AG09309 (cell line): ENCODE measurements at regions not wholly inside any gene's neighbourhood (a gene's known extent, or its start where the extent isn't known, plus 50 kb on each side); places are given as distances from the start of the nearest gene placed in this dataset.
"Not testable (repeated sequence)": the region's sequence is repeated elsewhere in the genome, so short reads cannot be mapped to it uniquely, and the experiment has no call there.

ENCODE experiments used
- DNase-seq: peaks from one replicate; pipeline ENCODE4 v3.0.0-alpha.2; 2010; ENCODE audit warnings: low read depth
- H3K4me3 ChIP-seq: 2 replicates; pipeline ENCODE4 v1.5.1; 2011; ENCODE audit warnings: mild to moderate bottlenecking, low read depth, low read length, moderate library complexity; ENCODE audit not compliant: control insufficient read depth
- TF ChIP-seq, protein P1 (sequence below): IDR thresholded peaks from 2 replicates; pipeline ENCODE4 v1.5.1; 2011; ENCODE audit warnings: mild to moderate bottlenecking, low read depth, low read length, inconsistent platforms; ENCODE audit not compliant: insufficient read depth, control insufficient read depth; ENCODE audit errors: missing control alignments

DNA sequence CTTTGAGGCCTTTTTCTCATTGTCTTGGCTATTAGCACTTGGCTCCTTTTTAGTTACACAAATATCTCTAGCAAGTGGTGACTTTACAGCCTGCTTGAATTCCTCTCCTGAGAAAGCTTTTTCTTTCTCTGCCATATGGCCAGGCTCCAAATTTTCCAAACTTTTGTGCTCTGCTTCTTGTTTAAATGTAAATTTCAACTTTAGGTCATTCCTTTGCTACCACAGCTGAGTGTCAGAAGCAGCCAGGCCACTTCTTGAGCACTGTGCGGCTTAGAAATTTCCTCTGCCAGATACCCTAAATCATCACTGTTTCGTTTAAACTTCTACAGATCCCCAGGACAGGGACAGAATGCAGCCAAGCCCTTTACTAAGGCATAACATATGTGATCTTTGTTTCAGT, 222.4 kb downstream of the FBXO8 start:
- DNase-seq = no peak
- no peak overlapping the region for H3K4me3 ChIP-seq
- TF ChIP-seq, protein P1, sequence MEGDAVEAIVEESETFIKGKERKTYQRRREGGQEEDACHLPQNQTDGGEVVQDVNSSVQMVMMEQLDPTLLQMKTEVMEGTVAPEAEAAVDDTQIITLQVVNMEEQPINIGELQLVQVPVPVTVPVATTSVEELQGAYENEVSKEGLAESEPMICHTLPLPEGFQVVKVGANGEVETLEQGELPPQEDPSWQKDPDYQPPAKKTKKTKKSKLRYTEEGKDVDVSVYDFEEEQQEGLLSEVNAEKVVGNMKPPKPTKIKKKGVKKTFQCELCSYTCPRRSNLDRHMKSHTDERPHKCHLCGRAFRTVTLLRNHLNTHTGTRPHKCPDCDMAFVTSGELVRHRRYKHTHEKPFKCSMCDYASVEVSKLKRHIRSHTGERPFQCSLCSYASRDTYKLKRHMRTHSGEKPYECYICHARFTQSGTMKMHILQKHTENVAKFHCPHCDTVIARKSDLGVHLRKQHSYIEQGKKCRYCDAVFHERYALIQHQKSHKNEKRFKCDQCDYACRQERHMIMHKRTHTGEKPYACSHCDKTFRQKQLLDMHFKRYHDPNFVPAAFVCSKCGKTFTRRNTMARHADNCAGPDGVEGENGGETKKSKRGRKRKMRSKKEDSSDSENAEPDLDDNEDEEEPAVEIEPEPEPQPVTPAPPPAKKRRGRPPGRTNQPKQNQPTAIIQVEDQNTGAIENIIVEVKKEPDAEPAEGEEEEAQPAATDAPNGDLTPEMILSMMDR = no peak

DNA sequence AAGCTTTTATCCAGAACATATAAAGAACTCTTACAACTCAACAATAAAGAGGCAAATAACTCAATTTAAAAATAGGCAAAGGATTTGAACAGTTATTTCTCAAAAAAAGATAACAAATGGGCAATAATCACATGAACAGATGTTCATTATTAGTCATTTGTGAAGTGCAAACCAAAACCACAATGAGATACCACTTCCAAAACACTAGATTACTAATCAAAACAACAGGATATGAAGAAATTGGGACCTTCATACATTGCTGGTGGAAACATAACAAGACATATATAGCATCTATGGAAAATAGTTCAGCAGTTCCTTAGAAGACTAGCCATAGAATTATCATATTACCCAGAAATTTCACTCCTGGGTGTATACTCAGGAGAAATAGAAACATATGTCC, 224.6 kb downstream of the FBXO8 start:
- TF ChIP-seq, protein P1 = no peak
- no peak overlapping the region for H3K4me3 ChIP-seq
- DNase-seq = no peak

DNA sequence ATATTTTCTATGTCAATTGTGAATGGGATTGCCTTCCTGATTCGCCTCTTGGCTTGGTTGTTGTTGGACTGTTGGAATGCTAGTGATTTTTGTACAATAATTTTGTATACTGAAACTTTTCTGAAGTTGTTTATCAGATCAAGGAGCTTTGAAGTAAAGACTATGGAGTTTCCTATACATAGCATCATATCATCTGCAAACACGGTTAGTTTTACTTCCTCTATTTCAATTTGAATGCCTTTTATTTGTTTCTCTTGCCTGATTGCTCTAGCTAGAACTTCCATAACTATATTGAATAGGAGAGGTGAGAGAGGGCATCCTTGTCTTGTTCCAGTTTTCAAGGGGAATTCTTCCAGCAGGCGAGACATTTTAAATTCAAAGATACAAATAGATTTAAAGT, 226.5 kb downstream of the FBXO8 start:
- no peak for DNase-seq
- TF ChIP-seq, protein P1 = no peak
- no peak overlapping the region for H3K4me3 ChIP-seq

DNA sequence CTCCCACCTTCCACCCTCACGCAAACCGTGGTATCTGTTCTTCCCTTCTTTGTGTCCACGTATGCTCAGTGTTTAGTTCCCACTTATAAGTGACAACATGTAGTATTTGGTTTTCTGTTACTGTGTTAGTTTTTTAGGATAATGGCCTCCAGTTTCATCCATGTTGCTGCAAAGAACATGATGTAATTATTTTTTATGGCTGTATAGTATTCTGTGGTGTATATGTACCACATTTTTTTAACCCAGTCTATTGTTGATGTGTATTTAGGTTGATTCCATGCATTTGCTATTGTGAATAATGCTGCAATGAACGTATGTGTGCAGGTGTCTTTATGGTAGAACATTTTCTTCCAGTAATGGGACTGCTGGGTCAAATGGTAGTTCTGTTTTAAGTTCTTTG, 228.1 kb downstream of the FBXO8 start:
- TF ChIP-seq, protein P1 = no peak
- no peak for DNase-seq
- H3K4me3 ChIP-seq = no peak overlapping the region

DNA sequence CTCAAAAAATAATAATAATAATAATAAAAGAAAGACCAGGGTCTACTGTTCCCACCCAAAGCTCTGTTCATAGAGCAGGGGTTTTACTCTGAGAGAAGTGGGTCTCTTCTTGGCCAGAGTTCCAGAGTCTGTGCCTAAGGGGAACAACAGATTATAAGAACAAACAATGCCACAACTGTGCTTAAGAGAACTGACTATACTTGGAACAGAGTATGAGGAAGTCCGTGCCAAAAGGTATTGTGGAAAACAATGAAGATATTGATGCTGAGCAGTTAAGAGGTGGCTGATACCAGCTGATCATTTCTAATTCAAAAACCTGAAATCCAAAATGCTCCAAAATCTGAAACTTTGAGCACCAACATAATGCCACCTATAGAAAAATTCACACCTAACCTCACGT, 229.6 kb downstream of the FBXO8 start:
- no peak overlapping the region for H3K4me3 ChIP-seq
- TF ChIP-seq, protein P1 = no peak
- no peak for DNase-seq

DNA sequence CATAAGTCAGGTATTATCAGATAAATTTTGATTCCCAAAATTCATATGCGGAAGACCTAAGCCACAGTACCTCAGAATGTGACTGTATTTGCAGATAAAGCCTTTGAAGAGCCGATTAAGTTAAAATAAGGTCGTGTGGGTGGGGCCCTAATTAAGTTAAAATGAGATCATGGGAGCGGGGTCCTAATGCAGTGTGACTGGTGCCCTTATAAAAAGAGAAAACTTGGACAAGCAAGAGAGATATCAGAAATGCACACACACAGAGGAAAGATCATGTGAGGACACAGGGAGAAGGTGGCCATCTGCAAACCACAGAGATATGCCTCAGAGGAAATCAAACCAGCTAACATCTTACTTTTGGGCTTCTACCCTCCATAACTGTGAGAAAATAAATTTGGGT, 236.1 kb downstream of the FBXO8 start:
- TF ChIP-seq, protein P1 = no peak
- no peak for DNase-seq
- H3K4me3 ChIP-seq = no peak overlapping the region

DNA sequence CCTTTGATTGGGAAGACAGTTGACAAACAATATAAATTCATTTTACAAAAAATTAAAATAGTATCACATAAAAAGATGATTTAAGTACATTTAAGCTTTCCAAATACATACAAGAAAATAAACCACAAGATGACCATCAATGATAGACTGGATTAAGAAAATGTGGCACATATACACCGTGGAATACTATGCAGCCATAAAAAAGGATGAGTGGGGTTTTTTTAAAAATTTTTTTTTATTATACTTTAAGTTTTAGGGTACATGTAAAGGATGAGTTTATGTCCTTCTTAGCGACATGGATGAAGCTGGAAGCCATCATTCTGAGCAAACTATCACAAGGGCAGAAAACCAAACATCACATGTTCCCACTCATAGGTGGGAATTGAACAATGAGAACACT, 237.6 kb downstream of the FBXO8 start:
- not testable (repeated sequence) for H3K4me3 ChIP-seq, DNase-seq
